ENCODE measurements at regions not wholly inside any gene's neighbourhood (a gene's known extent, or its start where the extent isn't known, plus 50 kb on each side); places are given as distances from the start of the nearest gene placed in this dataset.

GRCh38 chr15:87608238-87609028, 648.1 kb downstream of the NTRK3 start:
- no peak for TF ChIP-seq MAZ (IDR thresholded peaks at IDR 0.05; ENCODE audit: borderline replicate concordance, low read depth, low read length)
- no peak for TF ChIP-seq CTCF (conservative IDR thresholded peaks at IDR 0.05; ENCODE audit: low read depth, low read length)
- no peak for TF ChIP-seq RCOR1 (IDR thresholded peaks at IDR 0.05; ENCODE audit: insufficient replicate concordance, low read length)
- TF ChIP-seq POLR2A (IDR thresholded peaks at IDR 0.05; ENCODE audit: low read depth, low read length), result no peak
- no peak for TF ChIP-seq RAD21 (IDR thresholded peaks at IDR 0.05; ENCODE audit: low read length)
- TF ChIP-seq RFX5 (IDR thresholded peaks at IDR 0.05; ENCODE audit: low read depth, low read length), result no peak
- no peak for TF ChIP-seq MAFK (IDR thresholded peaks at IDR 0.05; ENCODE audit: low read depth, low read length)
- TF ChIP-seq BHLHE40 (IDR thresholded peaks at IDR 0.05; ENCODE audit: low read depth, low read length), result no peak
